BJ (cell line): ENCODE measurements at regions not wholly inside any gene's neighbourhood (a gene's known extent, or its start where the extent isn't known, plus 50 kb on each side); places are given as distances from the start of the nearest gene placed in this dataset.
"Not testable (repeated sequence)": the region's sequence is repeated elsewhere in the genome, so short reads cannot be mapped to it uniquely, and the experiment has no call there.

Experiments
- CTCF ChIA-PET: fragments of 350-600 bp; formaldehyde crosslinking; extraction: SDS; loops from one replicate; lab custom pipeline; 2021; ENCODE audit warnings: antibody characterized with exemption, inconsistent platforms; lab: Yijun Ruan, JAX
- POLR2A ChIA-PET: fragments of 300-600 bp; sonication (Branson Sonifier 250); formaldehyde crosslinking; extraction: SDS; loops from one replicate; lab custom pipeline; 2021; ENCODE audit warnings: antibody characterized with exemption; lab: Charles Lee
- DNase-seq: peaks from one replicate; pipeline ENCODE4 v3.0.0-alpha.2; 2011; ENCODE audit warnings: low read depth
- H3K27me3 ChIP-seq: 2 replicates; pipeline ENCODE4 v1.6.0; 2011; ENCODE audit warnings: low read length; ENCODE audit not compliant: control insufficient read depth, insufficient read depth
- H3K36me3 ChIP-seq: 2 replicates; pipeline ENCODE4 v1.5.1; 2011; ENCODE audit warnings: low read length; ENCODE audit not compliant: control insufficient read depth, insufficient read depth
- H3K4me3 ChIP-seq: 2 replicates; pipeline ENCODE4 v1.5.1; 2011; ENCODE audit warnings: low read depth, mild to moderate bottlenecking, control low read depth, low read length
- CTCF ChIP-seq: IDR thresholded peaks from 2 replicates; pipeline ENCODE4 v1.5.1; 2011; ENCODE audit warnings: low read depth, mild to moderate bottlenecking, control low read depth, inconsistent platforms, low read length, moderate library complexity; ENCODE audit not compliant: insufficient read depth

DNA sequence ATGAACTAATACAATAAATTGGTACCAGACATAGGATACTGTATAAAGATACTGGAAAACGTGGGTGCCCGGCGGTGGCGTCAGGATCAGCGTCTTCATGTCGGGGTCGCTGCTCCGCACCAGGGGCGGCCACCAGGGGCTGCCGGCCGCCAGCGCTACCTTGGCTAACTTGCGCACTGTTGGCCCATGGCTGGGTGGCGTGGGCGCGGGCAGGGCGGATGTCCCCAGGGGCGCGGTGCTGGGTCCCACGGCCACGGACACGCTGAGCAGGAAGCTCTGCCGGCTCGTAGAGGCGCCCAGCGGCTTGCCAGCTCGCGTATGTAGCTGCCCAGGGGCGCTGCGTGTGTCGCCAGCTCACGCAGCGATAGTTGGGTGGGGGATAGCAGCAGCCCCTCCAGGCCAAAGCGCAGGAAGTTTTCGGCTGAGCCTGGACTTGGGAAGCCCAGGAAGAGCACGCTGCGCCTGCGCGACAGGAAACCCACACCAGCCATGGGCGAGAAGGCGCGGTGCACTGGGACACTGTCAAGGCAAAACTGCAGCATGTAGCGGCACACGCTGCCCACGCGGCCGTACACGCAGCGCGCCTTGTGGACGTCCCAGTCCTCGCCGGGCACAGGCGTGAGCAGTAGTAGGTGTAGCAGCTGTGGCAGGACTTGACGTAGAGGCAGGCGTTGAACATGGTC is 299.9 kb downstream of the CCDC74A start:
- Histone ChIP-seq H3K4me3 (no peak overlapping the region), H3K27me3 (no peaks in the 10 kb centered on the region), H3K36me3 (no peaks in the 10 kb centered on the region)
- CTCF ChIA-PET, result no interaction called here
- POLR2A ChIA-PET, result no interaction called here
- no peak for DNase-seq
- no peak for TF ChIP-seq CTCF

- no peaks in the 10 kb centered on the region for H3K27me3 ChIP-seq
- no peak for DNase-seq
- ChIA-PET POLR2A (no interaction called here), CTCF (no interaction called here)
- TF ChIP-seq CTCF, result no peak
- no peaks in the 10 kb centered on the region for H3K36me3 ChIP-seq
- H3K4me3 ChIP-seq, result no peak overlapping the region
Observed at GRCh38 chr2:131828164-131828561, 300.5 kb downstream of the CCDC74A start.

DNA sequence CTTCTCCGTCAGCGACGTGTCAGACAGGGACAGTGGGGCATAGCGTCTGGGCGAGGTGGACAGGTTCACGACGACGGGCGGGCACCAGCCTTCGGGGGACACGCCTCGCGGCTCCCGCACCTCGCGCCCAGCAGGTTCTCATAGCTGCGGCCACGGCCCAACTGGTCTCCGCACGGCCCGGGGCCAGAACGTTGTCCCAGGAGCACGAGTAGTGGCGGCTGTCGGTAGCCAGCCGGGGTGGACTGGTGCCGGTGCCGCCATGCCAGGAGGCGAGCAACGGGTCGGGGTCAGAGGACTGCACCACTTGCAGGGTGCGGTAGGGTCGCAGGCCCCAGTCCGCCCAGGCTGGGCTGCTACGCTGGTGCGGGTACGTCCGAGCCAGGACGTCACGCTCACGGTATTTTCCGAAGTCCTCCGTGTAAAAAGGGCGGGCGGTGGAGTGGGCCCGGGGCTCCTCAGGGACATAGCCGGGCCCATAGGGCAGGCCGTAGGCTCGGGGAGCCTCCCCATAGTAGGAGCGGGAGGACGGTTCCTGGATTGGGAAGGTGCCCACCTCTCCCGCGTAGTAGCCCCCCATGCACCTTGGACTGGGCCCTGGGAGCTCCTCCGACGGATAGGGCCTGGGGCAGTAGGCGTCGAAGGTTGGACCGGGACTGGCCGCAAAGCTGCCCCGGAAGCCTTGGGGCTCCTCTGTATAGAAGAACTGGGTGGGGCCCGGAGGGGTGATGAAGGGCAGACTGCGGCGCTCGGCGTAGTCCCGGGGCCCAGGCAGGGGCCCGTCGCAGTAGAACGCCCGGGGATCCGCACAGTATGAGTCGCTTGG is 301.2 kb downstream of the CCDC74A start:
- H3K27me3 ChIP-seq, CTCF ChIA-PET, H3K4me3 ChIP-seq, POLR2A ChIA-PET, H3K36me3 ChIP-seq, DNase-seq: not testable (repeated sequence)

GRCh38 chr2:131829456-131830241 is 302.0 kb downstream of the CCDC74A start:
- H3K36me3 ChIP-seq, DNase-seq, CTCF ChIA-PET, POLR2A ChIA-PET, H3K4me3 ChIP-seq, H3K27me3 ChIP-seq: not testable (repeated sequence)

- POLR2A ChIA-PET, H3K4me3 ChIP-seq: not testable (repeated sequence)
Observed at GRCh38 chr2:131830242-131830945, 302.7 kb downstream of the CCDC74A start.

GRCh38 chr2:131830946-131831310 is 303.2 kb downstream of the CCDC74A start:
- H3K4me3 ChIP-seq, H3K27me3 ChIP-seq, DNase-seq, POLR2A ChIA-PET, H3K36me3 ChIP-seq: not testable (repeated sequence)
- CTCF ChIA-PET, result interaction anchor here (0.6 kb wide), 1 partner anchor 8 kb away, joined by 3 read pairs; no protein-coding TSS in a partner anchor

More at GRCh38 chr2:131830242-131830945, 302.7 kb downstream of the CCDC74A start:
- H3K36me3 ChIP-seq, CTCF ChIA-PET, H3K27me3 ChIP-seq, DNase-seq: not testable (repeated sequence)

GRCh38 chr2:131831450-131832208 is 303.9 kb downstream of the CCDC74A start:
- CTCF ChIA-PET, result interaction anchor here (0.6 kb wide), 1 partner anchor 8 kb away, joined by 3 read pairs; no protein-coding TSS in a partner anchor
- POLR2A ChIA-PET, H3K27me3 ChIP-seq, H3K4me3 ChIP-seq, H3K36me3 ChIP-seq, DNase-seq: not testable (repeated sequence)

DNA sequence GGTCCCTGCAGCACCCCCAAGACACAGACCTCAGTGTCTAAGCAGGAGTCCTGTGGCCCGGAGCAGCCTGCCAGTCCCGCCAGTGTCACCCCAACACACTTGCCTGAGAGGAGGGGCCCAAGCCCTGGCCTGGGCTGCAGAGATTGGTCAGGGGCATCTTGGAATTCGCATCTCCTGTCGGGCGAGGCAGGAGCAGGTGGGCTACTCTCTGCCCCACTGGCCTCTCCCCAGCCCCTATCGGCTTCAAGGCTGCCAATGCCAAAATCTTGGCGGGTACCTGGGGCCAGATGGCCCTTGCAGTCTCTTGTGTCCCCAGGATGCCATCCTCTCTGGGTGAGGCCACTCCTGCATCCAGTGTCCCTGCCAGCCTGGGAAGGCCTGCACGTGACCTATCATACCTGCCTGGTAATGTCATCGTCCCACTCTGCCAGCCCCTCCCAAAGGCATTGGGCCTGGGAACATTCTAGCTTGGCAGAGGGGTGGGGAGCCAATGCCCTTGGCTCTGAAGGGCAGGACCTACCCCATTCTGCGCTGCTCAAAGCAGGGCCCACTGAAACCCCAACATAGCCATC is 304.6 kb downstream of the CCDC74A start:
- POLR2A ChIA-PET, H3K36me3 ChIP-seq, CTCF ChIA-PET, H3K27me3 ChIP-seq, H3K4me3 ChIP-seq, DNase-seq: not testable (repeated sequence)

- H3K4me3 ChIP-seq, POLR2A ChIA-PET, H3K36me3 ChIP-seq, CTCF ChIA-PET, DNase-seq, H3K27me3 ChIP-seq: not testable (repeated sequence)
Observed at GRCh38 chr2:131832917-131833316, 305.2 kb downstream of the CCDC74A start.
